GM23338 (cell line): ENCODE measurements at regions not wholly inside any gene's neighbourhood (a gene's known extent, or its start where the extent isn't known, plus 50 kb on each side); places are given as distances from the start of the nearest gene placed in this dataset.

ENCODE experiments used
- ATAC-seq: fragments of 200-7000 bp; cut with Tn5 transposase; 3 replicates; pipeline ENCODE4 v1.9.1; 2020
- DNase-seq: peaks from one replicate; pipeline ENCODE4 v3.0.0-alpha.2; 2015; ENCODE audit warnings: low spot score
- H2AFZ ChIP-seq: fragments of 200-600 bp; sonication (generic); 2 replicates; pipeline ENCODE4 v1.8.0; 2016; ENCODE audit warnings: antibody characterized with exemption, mild to moderate bottlenecking, moderate library complexity
- H3F3A ChIP-seq: fragments of 200-600 bp; sonication (generic); replicated peaks from 2 replicates; pipeline ENCODE4 v1.8.0; 2017; ENCODE audit warnings: antibody characterized with exemption, mixed run types, low read depth
- H3K27ac ChIP-seq: fragments of 200-600 bp; sonication (generic); 2 replicates; pipeline ENCODE4 v1.6.1; 2016; ENCODE audit warnings: low read depth
- H3K27me3 ChIP-seq: fragments of 200-600 bp; sonication (generic); 2 replicates; pipeline ENCODE4 v1.8.0; 2016; ENCODE audit warnings: mild to moderate bottlenecking, mixed run types, moderate library complexity; ENCODE audit not compliant: insufficient read depth
- H3K36me3 ChIP-seq: fragments of 200-600 bp; sonication (generic); 2 replicates; pipeline ENCODE4 v1.8.0; 2016; ENCODE audit warnings: mild to moderate bottlenecking; ENCODE audit not compliant: insufficient read depth
- H3K4me1 ChIP-seq: fragments of 200-600 bp; sonication (generic); 2 replicates; pipeline ENCODE4 v1.8.0; 2016; ENCODE audit warnings: mild to moderate bottlenecking, moderate library complexity; ENCODE audit not compliant: insufficient read depth
- H3K4me2 ChIP-seq: fragments of 200-600 bp; sonication (generic); 2 replicates; pipeline ENCODE4 v1.7.1; 2017; ENCODE audit warnings: mixed run types
- H3K4me3 ChIP-seq: fragments of 200-600 bp; sonication (generic); 2 replicates; pipeline ENCODE4 v1.6.1; 2016; ENCODE audit warnings: mixed run types
- H3K79me2 ChIP-seq: fragments of 200-600 bp; sonication (generic); replicated peaks from 2 replicates; pipeline ENCODE4 v1.8.0; 2017; ENCODE audit warnings: mild to moderate bottlenecking; ENCODE audit not compliant: insufficient read depth
- H3K9me2 ChIP-seq: fragments of 200-600 bp; sonication (generic); 2 replicates; pipeline ENCODE4 v1.8.0; 2017; ENCODE audit not compliant: insufficient read depth
- H4K20me1 ChIP-seq: fragments of 200-600 bp; sonication (generic); replicated peaks from 2 replicates; pipeline ENCODE4 v1.8.0; 2017; ENCODE audit warnings: mild to moderate bottlenecking; ENCODE audit not compliant: insufficient read depth
- H3K27ac Mint-ChIP-seq: 2 replicates; pipeline ENCODE4 v1.8.0; 2020; ENCODE audit warnings: inconsistent platforms, mild to moderate bottlenecking, moderate library complexity, mixed read lengths
- H3K27me3 Mint-ChIP-seq: 3 replicates; pipeline ENCODE4 v1.8.0; 2022; ENCODE audit warnings: low read depth, mild to moderate bottlenecking, moderate library complexity, mixed read lengths, inconsistent platforms; ENCODE audit not compliant: insufficient read depth, poor library complexity
- H3K36me3 Mint-ChIP-seq: 3 replicates; pipeline ENCODE4 v1.8.0; 2021; ENCODE audit warnings: low read depth, mild to moderate bottlenecking, inconsistent platforms, moderate library complexity, mixed read lengths
- H3K4me1 Mint-ChIP-seq: 3 replicates; pipeline ENCODE4 v1.8.0; 2020; ENCODE audit warnings: mild to moderate bottlenecking, inconsistent platforms, mixed read lengths
- H3K4me3 Mint-ChIP-seq: 3 replicates; pipeline ENCODE4 v1.8.0; 2021; ENCODE audit warnings: moderate library complexity, mild to moderate bottlenecking, inconsistent platforms, mixed read lengths
- H3K9me3 Mint-ChIP-seq: 3 replicates; pipeline ENCODE4 v1.8.0; 2020; ENCODE audit warnings: moderate library complexity, mild to moderate bottlenecking, inconsistent platforms, mixed read lengths
- POLR2AphosphoS5 ChIP-seq: IDR thresholded peaks from 2 replicates; pipeline ENCODE4 v1.6.1; 2016; ENCODE audit warnings: antibody characterized with exemption, low read depth
- REST ChIP-seq: IDR thresholded peaks from one replicate; pipeline ENCODE4 v1.6.1; 2018; ENCODE audit warnings: antibody characterized with exemption; ENCODE audit not compliant: unreplicated experiment
- ZNF114 ChIP-seq: fragments of 250-450 bp; sonication (Bioruptor Pico); IDR thresholded peaks from 2 replicates; pipeline ENCODE4 v1.5.0; 2020; ENCODE audit warnings: mild to moderate bottlenecking, moderate library complexity
- ZNF331 ChIP-seq: fragments of 250-450 bp; sonication (Bioruptor Pico); IDR thresholded peaks from 2 replicates; pipeline ENCODE4 v1.5.0; 2020; ENCODE audit warnings: low read depth, mild to moderate bottlenecking, moderate library complexity
- ZNF462 ChIP-seq: fragments of 250-450 bp; sonication (Bioruptor Pico); IDR thresholded peaks from 2 replicates; pipeline ENCODE4 v1.5.0; 2020; ENCODE audit warnings: mild to moderate bottlenecking, moderate library complexity

- DNase-seq (no peak), ATAC-seq (no peak)
- H2AFZ ChIP-seq, result no peak overlapping the region
- TF ChIP-seq REST (no peak), ZNF331 (no peak), ZNF114 (CRISPR knock-in tag) (no peak), ZNF462 (CRISPR knock-in tag) (no peak), POLR2AphosphoS5 (no peak)
- no peak overlapping the region for H3K4me3 ChIP-seq
- H3K4me3 Mint-ChIP-seq, result no peak overlapping the region
- H3K36me3 Mint-ChIP-seq, result no peaks in the 10 kb centered on the region
- H3K4me1 Mint-ChIP-seq, result no peaks in the 10 kb centered on the region
- H3K27ac ChIP-seq, result no peak overlapping the region
- H3K9me2 ChIP-seq, result 0 out of 2 replicates have a peak, but pooled peaks cover 3% of the 10 kb centered on the region
- no peaks in the 10 kb centered on the region for H3K27me3 ChIP-seq
- H3K36me3 ChIP-seq, result no peaks in the 10 kb centered on the region
- no peaks in the 10 kb centered on the region for H3F3A ChIP-seq
- no peak overlapping the region for H3K4me2 ChIP-seq
- H3K4me1 ChIP-seq, result no peaks in the 10 kb centered on the region
- no peak overlapping the region for H3K27ac Mint-ChIP-seq
- H3K79me2 ChIP-seq, result no peaks in the 10 kb centered on the region
- no peaks in the 10 kb centered on the region for H4K20me1 ChIP-seq
- no peaks in the 10 kb centered on the region for H3K27me3 Mint-ChIP-seq
- H3K9me3 Mint-ChIP-seq, result no peaks in the 10 kb centered on the region
Measured at GRCh38 chr6:139744891-139745290, 370.4 kb upstream of the CITED2 start.
